Heart right ventricle (tissue), 16 donors: ENCODE measurements at regions not wholly inside any gene's neighbourhood (a gene's known extent, or its start where the extent isn't known, plus 50 kb on each side); places are given as distances from the start of the nearest gene placed in this dataset.

Experiments used
- ATAC-seq, 8 donors: fragments of 200-7000 bp; cut with Tn5 transposase; one replicate each; pipeline ENCODE4 v1.9.1; 2020; ENCODE audit warnings: mild to moderate bottlenecking in 8 of 8, moderate library complexity in 8 of 8, moderate number of reproducible peaks in 1 of 8
- DNase-seq, 2 donors: peaks; one replicate each; pipeline ENCODE4 v3.0.0-alpha.2; 2020
- H3K27ac ChIP-seq, 10 donors: fragments of 200-600 bp; sonication (generic) in 2 of 10; one replicate each; pipeline versions ENCODE4 v1.5.0 to v1.8.0; 2020 to 2022; ENCODE audit warnings: mild to moderate bottlenecking in 3 of 10
- H3K27me3 ChIP-seq, 7 donors: fragments of 200-600 bp; one replicate each; pipeline ENCODE4 v1.8.0; 2021 to 2022; ENCODE audit warnings: mild to moderate bottlenecking in 2 of 7
- H3K36me3 ChIP-seq, 9 donors: fragments of 200-600 bp; sonication (generic) in 1 of 9; one replicate each; pipeline versions ENCODE4 v1.5.0 to v1.8.0; 2020 to 2022; ENCODE audit warnings: mild to moderate bottlenecking in 2 of 9
- H3K4me1 ChIP-seq, 9 donors: fragments of 200-600 bp; sonication (generic) in 1 of 9; one replicate each; pipeline versions ENCODE4 v1.5.0 to v1.8.0; 2020 to 2022; ENCODE audit warnings: mild to moderate bottlenecking in 4 of 9
- H3K4me3 ChIP-seq, 10 donors: fragments of 200-600 bp; sonication (generic) in 2 of 10; one replicate each; pipeline versions ENCODE4 v1.5.0 to v1.8.0; 2020 to 2022; ENCODE audit warnings: mild to moderate bottlenecking in 7 of 10, moderate library complexity in 2 of 10
- H3K9me3 ChIP-seq, 11 donors: fragments of 200-600 bp in 10 of 11; sonication (generic) in 2 of 11; one replicate each; pipeline versions ENCODE4 v1.5.0 to v1.8.0; 2013 to 2022; ENCODE audit warnings: mild to moderate bottlenecking in 2 of 11, control low read depth in 1 of 11, moderate library complexity in 1 of 11
- WGBS, 2 donors: extraction: QIAGEN DNeasy Blood & Tissue Kit; methylation state at CpG; one replicate each; pipeline ENCODE4 v1.1.7; 2013; ENCODE audit warnings: inconsistent platforms in 1 of 2; 5-methylcytosine and 5-hydroxymethylcytosine counted together
- intact Hi-C, 10 donors: fragments of 100-400 bp; cut with DNase I; formaldehyde crosslinking; loops; one replicate each; pipeline versions ENCODE4 v1.11.1 to v1.14.2; 2022
- microRNA-seq, 2 donors: library from miRNA; unstranded; fragments of <30 nt; microRNA quantifications; one replicate each; pipeline ENCODE4 v1.2.0, GENCODE V29; 2021
- TF ChIP-seq, protein P1 (sequence below), 9 donors: fragments of 200-600 bp; sonication (generic) in 2 of 9; IDR thresholded peaks; one replicate each; pipeline versions ENCODE4 v1.5.0 to v1.8.0; 2021 to 2022; ENCODE audit warnings: antibody characterized with exemption in 9 of 9, mild to moderate bottlenecking in 5 of 9, moderate library complexity in 1 of 9
- donor health status: Arrhythmogenic right ventricular cardiomyopathy.
- donor health status: ischemic (EF 13 %, LVEDD 7.1; RV severe dilation, severe dysfunction).
- donor health status: healthy with polysubstance abuse.
- donor health status: DM: no; HTN: yes; CAD: no.
- donor health status: DM: no; HTN: no; CAD: no.
- donor health status: ischemic (EF 25% LVEDD 6.9; RV normal size, moderate dysfunction).
- donor health status: ischemic (EF 25% LVEDD 5.7; RV mildly dilated, moderate dysfunction).
- donor health status: healthy.
- donor health status: DM: yes; HTN: yes; CAD: no.
- donor health status: Ischemic cardiomyopathy.
- donor health status: ischemic (EF 35%, LVEDD 5.7; RV mildly dilated, moderate dysfunction).
- donor health status: nonischemic (EF 11% LVEDD 7.7; RV severe dilation, severe dysfunction).
- donor health status: DM: yes; HTN: yes; CAD: no.
- donor health status: PGD.
- donor health status: ischemic (EF 29% LVEDD 5.4; RV normal size, mild dysfunction).
- donor health status: nonischemic (EF 23%, LVEDD 6.1; RV moderate dilation, normal function).

DNA sequence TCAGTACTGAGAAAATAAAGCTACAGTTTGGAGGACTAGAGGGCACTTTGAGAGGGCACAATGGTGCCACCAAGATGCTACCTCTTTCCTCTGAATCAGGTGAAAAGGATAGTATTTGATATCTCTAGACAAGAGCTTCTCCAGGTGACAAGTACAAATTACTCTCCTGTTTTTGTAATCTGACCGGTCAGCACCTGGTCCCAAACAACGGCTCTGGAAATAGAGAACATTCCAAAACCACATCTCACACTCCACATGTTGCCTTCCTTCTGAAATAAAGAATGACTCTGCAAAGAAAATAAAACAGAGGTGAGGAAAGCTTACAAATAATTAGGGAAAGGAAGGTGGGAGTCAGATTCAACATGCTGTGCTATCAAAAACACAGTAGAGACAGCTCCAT lies 51.3 kb upstream of the CITED2 start:
- Histone ChIP-seq H3K27me3 (no peaks in the 10 kb centered on the region), H3K36me3 (no peaks in the 10 kb centered on the region), H3K4me3 (no peak overlapping the region), H3K27ac (no peak overlapping the region), H3K4me1 (peaks cover 0 to 31% (median 0%) of the 10 kb centered on the region in 9 donors), H3K9me3 (no peaks in the 10 kb centered on the region)
- 62 to 74% methylated on average over 2 of the region's 2 CpGs for WGBS, 2 donors
- TF ChIP-seq, protein P1, sequence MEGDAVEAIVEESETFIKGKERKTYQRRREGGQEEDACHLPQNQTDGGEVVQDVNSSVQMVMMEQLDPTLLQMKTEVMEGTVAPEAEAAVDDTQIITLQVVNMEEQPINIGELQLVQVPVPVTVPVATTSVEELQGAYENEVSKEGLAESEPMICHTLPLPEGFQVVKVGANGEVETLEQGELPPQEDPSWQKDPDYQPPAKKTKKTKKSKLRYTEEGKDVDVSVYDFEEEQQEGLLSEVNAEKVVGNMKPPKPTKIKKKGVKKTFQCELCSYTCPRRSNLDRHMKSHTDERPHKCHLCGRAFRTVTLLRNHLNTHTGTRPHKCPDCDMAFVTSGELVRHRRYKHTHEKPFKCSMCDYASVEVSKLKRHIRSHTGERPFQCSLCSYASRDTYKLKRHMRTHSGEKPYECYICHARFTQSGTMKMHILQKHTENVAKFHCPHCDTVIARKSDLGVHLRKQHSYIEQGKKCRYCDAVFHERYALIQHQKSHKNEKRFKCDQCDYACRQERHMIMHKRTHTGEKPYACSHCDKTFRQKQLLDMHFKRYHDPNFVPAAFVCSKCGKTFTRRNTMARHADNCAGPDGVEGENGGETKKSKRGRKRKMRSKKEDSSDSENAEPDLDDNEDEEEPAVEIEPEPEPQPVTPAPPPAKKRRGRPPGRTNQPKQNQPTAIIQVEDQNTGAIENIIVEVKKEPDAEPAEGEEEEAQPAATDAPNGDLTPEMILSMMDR (IDR thresholded peaks at IDR 0.05), result no peak
- no peak for ATAC-seq
- no peak for DNase-seq
- intact Hi-C loops, result no loop called here

DNA sequence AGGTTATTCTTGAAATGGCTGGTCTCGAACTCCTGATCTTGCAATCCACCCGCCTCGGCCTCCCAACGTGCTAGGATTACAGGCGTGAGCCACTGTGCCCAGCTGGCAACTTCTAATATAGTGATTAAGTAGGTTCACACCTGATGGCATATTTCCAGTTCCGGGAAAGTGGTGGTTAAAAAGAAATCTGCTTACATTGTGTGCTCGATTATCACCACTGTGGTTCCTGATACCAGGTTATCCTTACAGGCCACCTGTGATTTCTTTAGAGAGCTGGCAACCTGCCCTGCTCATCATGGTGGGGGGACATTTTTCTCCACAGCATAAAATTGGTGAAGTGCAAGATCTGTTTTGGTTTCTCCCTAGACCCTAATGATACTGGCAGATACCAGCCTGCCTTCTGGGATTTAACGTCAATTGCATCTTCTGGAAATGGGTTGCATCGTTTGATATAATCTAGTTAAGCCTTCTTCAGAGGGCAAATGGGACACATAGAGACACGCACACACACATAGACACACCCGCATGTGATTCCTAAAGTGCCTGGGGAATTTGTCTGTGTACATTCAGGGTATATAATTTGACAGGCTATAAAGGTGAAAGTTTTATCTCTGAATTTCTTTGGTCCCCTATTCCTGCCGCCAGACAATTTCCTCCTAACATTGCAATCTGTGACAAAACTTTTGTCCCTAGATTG lies 49.7 kb upstream of the CITED2 start:
- 89 to 90% methylated on average over 12 of the region's 12 CpGs for WGBS, 2 donors
- Histone ChIP-seq H3K27ac (no peak overlapping the region), H3K27me3 (no peaks in the 10 kb centered on the region), H3K36me3 (no peaks in the 10 kb centered on the region), H3K4me1 (peaks cover 0 to 29% (median 0%) of the 10 kb centered on the region in 9 donors), H3K9me3 (no peaks in the 10 kb centered on the region), H3K4me3 (no peak overlapping the region)
- DNase-seq (no peak), ATAC-seq (no peak)
- intact Hi-C loops, result no loop called here
- TF ChIP-seq, protein P1 (IDR thresholded peaks at IDR 0.05), result no peak

Small RNA genes in the stretch of these regions (microRNA-seq; reads per million reads assigned to microRNA genes)
- gene MIR3668, result 0 reads per million in 2 donors
- 0 reads per million in 2 donors for gene MIR4465
